Dedifferentiated amniotic fluid mesenchymal stem cell (primary cell): ENCODE measurements at regions not wholly inside any gene's neighbourhood (a gene's known extent, or its start where the extent isn't known, plus 50 kb on each side); places are given as distances from the start of the nearest gene placed in this dataset.

ENCODE experiments used
- DNase-seq: peaks from one replicate; pipeline ENCODE4 v3.0.0-alpha.2; 2016; ENCODE audit errors: extremely low spot score

DNA sequence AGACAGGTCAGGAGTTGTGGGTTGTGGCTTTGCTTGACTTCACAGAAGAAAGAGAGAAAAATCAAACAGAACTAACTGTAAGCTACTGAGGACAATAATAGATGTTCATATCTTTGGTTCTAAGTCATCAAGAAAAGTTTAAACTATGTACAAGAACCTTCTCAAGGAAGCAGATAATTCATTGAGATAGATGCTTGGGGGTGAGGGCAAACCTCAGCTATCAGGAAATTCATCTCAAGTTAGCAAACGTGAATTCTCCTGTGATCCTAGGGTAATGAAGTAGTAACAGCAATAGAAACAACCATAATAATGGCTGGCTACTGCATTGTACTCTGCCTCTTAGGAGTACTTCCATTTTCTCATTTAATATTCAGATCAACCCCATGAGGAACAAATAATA lies 506.2 kb downstream of the PLPP3 start:
- DNase-seq: no peak

DNA sequence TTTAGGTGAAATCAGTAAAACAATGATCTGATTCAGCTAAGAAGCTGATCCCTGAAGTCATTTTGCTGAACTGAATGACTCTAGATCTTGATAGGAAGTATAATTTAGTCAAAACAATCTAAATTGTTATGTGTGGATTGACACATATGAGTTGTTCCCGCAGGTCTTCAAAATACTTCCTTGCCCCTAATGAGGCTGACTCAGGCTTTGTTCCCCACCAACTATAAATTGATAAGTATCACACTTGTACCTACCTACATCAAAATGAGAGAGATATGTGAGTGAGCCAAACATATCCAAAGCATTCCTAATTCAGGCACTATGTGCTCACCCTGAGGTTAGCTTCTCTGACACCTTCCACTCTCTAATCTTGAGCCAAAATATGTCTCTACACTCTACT lies 507.1 kb downstream of the PLPP3 start:
- no peak for DNase-seq

DNA sequence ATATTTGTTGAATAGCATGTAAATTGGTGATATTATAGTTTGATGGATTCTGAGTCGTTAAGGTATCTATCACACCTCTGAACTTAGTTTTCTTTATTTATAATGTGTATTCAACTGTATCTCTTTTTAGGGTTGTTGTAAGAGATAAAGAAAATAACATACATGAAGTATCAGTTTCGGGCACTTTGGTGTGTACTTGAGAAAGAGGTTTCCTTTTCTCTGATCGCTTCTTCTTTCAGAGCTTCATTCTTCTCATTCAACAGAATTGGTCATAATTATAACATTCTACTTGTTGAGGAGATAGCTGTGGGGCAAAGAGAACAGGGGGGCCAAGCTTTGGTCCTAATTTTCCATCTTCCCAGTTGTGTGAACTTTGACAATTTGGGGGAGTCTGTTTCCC lies 508.0 kb downstream of the PLPP3 start:
- no peak for DNase-seq

DNA sequence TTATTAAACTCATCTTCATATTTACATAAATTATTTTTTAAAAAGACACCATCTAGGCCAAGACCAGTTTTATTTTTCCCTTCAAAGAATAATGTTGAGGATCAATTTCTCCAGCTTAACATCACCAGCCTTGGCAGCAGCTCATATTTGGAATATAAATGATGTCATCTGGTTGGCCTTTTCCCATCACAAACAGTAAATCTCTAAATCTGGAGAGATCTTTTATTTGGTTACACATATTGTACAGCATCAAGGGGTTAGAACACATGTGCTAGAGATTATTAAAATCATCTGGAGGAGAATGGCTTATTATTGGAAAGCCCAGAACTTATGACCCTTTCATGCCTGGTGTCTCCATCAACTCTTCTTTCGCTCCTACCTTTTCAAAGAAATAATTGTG lies 508.8 kb downstream of the PLPP3 start:
- peak; percentile 75 for DNase-seq

DNA sequence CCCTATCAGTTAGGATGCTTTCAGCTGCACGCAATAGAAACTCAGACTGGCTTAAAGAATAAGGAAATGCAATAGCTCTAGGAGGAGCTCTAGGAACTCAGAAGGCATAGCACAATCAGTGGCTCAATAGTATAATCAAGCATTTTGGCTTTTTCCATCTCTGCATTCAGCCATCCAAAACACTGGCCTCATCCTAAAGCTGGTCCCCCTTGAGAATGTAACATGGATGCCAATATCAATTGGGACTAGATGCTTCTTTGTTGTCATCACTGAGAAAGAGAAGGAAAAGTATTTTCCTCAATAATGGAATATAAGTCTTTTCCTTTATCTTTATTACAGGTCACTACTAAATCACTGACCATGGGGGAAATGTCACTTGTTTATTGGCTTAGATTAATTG lies 509.5 kb downstream of the PLPP3 start:
- no peak for DNase-seq

DNA sequence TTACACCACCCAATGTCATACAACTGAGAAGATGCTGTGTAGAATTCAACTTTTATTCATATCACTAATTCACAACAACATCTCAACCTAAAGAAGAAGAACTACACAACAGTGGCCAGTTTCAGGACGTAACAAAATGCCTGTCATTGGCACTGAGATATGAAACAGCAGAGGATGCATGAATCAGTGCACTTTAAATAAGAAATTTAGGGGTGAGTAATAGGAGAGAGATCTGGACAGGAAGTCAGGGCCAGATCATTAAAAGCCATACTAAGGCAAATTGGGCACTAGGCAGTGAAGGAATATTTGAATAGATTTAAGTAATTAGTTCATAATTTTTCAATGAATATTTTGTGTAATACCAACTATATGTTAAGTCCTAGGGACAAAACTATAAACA lies 510.5 kb downstream of the PLPP3 start:
- no peak for DNase-seq

DNA sequence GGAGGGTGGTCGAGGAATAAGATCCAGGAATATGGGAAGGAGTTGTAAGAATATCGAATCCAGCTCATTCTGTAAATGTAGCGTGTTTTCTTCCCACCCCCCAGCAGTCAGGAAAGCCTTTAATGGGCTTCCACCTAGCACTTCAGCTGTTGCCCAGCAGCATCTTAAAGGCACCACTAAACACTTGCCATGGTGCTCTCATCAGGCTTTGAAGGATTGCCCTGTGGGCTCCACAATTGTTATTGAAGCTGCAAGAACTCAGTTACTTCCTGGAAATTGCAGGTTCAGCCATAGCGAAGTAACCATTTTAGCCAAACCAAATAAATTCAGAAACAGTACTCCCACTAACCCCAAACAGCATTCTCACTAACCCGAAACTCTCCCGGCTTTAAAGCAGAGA lies 511.2 kb downstream of the PLPP3 start:
- no peak for DNase-seq

DNA sequence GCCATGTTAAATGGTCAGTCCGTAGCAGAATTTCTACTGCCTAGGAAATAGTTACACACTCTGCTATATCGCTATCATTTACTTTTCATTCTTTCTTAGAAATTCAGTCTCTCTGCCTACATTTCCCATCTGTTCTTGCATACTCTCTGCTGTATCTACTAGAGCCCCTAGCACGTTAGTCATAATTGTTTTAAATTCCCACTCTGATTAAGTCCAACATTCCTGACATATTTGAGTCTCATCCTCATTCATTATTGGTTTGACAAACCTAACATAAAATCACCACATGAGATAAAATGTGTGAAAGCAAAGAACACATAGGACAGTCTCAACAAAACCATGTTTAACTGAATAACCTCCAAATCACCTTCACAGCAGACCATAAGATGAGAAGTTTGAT lies 513.6 kb downstream of the PLPP3 start:
- no peak for DNase-seq

DNA sequence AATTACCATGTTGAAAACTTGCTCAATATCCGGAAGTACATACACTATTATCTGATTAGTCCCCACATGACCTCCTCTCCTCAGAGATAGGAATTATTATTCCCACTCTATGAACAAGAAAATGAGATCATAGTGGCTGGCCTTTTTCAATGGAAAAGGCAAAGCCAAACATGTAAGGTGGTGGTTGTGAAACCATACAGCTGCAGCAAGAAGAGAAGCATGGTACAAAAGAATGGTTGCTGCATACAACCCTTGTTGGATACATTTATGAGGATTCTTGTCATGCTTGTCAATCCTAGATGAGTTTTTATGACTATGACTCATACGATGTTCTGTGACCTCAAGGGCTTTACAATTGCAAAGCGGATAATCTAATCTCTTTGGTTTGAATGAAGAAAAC lies 514.7 kb downstream of the PLPP3 start:
- no peak for DNase-seq

DNA sequence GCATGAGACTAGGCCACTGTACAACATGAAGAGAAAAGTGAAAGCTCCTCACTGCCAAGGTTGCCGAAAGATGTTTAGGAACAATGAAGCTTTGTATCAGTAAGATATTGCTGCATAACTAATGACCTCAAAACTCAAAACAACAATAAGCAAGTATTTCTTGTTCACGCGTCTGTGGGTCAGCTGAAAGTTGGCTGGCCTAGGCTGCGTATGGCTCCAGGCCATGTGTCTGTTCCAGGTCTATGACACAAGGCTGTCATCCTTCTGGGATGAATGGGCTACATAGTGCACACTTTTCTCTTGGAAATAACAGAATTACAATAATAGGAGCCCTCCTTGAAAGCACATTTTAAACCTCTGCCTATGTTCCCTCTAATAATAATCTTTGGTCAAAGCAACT lies 515.9 kb downstream of the PLPP3 start:
- no peak for DNase-seq

DNA sequence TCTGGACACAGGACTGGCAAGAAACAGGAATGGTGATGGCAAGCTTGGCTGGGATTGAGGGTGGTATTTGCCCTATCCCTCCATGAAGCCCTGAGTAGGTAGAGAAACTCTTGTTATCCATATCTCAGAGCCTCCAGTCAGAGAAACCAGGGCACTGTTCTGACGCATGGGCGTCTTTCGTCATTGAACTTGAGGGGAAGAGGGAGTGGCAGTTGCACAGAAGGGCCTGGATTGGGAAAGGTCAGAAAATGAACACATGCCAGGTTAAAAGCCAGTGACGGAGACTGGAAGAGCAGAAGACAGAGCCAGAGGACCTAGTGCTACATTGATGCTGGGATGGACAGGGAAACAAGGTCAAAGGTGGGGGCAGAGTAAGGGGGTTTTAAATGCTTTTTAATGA lies 516.7 kb downstream of the PLPP3 start:
- DNase-seq: no peak

DNA sequence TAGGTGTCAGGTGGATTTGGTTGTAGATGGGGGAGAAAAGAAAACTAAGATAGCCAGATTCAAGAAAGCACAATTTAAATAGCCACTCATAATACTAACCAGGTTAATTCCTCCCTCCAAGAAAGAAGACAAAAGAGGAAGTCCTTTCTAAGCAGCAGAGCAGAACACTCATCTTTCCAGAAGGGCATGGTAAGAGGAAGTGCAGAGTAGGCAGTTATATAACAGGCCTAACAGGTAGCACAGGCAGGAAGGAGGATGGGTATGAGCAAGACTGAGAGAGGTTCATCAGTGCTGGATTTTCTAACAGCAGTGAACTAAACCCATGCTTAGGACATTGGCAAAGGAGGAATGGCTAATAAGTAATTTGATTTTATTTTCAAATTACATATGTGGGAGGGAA lies 517.5 kb downstream of the PLPP3 start:
- no peak for DNase-seq

DNA sequence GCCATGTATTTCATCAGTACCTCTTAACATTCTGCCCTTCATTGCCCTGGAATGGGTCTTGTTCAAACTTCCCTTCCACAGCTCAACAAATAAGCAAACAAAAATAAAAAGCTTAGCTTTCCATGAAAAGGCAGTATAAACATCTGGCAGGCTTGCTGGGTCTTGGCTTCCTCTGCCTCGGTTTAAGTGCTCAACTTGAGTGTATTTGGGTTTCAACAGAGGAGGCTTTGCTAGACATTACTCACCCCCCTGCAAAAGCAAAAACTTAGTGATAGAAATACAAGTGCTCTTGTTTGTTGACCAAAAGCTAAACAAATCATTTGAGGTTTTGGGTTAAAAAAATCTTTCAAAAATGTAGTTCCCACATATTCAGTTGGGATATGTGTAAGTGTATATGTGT lies 518.5 kb downstream of the PLPP3 start:
- DNase-seq: peak; percentile 47

DNA sequence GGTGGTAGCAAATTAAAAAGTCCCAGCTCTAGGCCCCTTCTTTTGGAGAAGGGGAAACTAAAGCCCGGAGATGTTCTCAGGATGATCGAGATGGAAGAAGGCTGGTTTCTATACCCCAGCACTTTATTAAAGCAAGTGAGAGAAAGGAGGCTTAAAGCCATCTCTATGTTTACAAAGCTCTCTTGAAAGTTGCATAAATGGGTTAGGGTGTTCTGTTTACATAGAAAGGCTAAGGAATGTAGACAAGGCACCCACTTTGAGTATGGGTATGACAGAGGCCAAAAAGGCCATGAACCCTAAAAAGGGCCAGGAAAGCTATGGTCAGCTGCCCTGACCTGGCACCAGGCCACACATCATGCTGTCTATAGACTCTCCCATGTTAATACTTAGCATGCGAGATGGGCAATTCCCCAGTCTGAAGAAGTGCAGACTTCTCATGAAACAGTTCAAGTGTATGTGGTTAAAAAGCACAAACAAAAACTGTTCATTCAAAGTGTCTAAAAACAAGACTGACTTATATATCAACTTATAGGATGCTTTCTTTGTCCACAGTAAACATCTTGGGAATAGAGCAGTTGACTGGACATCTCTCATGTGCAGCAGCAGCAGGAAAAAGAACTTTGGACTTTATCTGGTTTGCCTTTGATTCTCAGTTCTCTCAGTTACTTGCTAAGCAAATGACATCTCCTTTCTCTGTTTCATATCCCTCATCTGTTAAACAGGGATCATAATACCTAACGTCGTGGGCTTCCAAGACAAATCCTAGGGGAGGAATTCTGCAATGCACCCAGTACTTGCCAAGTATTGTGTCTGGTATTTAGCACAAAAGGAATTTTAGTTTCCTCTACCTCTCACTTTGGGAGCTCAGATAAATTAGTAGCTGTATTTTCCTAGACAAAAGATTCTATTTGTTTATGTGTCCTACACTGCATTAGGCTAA lies 521.6 kb downstream of the PLPP3 start:
- no peak for DNase-seq

DNA sequence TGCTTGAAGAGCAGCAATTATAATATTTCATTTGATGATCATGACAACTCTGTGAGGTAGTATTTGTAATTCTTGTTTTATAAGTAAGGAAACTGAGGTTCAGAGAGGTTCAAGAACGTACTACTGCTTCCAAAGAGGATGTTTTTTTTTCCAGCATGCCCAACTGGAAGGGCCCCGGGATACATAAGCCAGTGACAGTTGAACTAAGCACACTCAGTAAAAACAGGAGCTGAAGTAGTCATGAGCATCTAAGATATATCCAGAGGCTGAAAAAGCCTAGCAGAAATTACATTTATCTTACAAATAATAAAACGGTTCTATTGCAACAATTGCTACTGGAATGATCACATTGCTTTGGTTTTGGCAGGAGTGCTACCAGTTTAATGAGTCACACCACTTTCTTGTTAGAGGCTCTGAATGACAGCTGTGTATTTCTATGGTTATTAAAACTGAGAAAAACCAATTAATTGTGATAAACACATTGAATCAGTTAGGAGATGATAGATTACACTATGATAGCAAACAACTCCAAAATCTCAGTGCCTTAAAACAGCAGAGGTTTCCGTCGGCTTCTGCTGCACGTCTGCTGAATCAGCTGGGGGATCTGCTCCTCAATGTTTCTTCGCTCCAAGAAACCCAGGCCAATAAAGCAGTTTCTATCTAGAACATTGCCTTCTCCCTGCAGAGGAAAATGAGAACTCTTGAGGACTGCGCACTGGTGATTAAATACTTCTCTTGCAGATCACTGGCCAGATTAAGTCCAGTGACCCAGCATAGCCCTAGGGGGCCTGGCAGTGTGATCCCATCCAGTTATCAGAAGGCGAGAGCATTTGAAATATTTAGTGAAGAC lies 522.7 kb downstream of the PLPP3 start:
- no peak for DNase-seq

DNA sequence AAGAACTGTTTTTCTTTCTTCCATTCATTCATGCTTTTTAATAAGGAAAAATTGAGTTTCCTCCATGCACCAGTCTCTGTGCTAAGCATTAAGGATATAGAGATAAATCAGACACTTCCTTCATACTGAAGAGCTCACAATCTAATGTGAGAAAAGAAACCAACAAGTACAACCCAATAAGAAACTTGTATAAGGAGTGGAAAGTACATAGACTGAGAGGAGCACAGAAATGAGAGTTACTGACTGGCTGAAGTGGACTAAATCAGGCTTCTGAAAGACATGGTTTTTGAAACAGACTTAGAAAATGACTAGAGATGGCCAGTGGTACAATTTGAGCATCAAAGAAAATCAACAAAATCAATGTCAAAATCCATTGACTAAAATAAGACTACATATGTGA lies 524.4 kb downstream of the PLPP3 start:
- no peak for DNase-seq

DNA sequence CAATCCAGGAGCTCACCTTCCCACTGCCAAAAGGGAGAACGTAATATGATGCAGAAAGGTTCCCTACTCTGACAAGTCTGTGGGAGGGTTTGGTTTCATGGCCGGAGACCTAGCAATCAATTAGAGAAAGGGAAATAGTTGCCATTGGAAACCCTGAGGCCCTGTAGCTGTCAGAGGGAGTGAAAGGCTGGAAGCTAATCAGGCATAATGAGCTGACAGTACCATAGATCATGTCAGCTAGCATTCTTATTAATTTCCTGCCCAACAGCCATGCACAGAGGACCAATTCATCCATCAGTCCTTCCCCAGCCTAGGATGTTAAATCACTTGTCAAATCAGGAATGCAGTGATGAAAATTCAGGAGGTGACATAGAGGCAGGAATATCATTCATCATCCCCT lies 527.3 kb downstream of the PLPP3 start:
- no peak for DNase-seq

DNA sequence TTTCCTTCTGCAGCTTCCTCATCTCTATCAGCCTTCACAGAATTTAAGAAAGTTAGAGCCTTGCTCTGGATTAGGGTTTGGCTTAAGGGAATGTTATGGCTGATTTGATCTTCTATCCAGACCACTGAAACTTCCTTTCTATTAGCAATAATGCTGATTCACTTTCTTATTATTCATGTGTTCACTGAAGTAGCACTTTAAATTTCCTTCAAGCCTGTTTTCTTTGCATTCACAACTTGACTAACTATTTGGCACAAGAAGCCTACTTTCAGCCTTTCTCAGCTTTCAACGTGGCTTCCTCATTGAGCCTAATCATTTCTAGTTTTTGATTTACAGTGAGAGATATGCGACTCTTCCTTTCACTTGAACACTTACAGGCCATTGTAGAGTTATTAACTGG lies 528.5 kb downstream of the PLPP3 start:
- DNase-seq: no peak

DNA sequence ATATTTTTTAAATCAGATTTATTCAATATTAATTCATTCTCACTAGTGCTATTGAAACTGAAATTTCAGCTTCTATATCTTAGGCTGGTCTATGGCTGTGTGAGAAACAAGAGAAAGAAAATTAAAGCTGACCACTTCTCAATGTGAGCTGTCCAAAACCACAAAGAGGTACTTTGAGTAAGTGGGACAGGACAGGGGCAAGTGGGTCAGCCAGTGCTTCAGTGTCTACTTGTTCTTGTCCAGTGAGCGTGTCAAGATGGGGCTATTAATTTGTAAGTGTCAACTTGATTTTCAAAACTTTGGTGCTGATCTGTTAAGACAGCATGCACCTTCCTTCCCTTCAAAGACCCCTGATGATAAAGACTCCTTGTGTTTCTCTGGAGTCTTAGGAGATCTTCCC lies 533.9 kb downstream of the PLPP3 start:
- DNase-seq: no peak

DNA sequence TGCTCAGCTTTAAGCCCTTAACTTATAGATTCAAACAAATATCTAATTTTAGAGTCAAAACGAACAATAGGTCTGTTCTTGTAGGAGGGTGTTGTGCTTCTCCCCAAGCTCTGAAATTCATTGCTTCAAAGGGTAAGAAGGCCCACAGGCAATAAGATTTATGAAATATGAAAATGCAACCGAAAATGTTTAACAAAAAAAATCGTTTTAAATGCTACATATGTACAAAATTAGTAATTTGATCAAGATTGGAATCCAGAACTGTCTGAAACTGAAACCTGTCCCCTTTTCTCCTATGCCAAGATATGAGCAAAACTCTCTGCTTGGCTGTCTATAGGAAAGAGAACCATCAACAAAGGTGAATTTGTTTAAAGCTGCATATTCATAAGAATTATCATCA lies 534.3 kb downstream of the PLPP3 start:
- no peak for DNase-seq

DNA sequence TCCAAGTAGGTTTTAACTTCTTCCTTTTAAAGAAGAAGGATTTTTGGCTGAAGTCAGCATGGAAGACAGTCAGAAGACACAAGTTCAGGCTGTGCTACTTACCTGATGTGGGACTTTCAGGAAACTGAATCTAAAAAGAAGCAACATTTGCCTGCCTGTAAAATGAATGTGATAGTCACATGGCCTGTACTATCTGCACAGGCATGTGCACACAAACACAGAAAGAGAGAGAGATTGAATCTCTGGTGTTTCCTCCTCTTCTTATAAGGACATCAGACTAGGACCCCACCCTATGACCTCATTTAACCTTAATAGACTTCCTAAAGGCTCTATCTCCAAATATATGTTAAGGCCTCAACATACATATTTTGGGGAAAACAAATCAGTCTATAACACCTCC lies 542.9 kb downstream of the PLPP3 start:
- no peak for DNase-seq

DNA sequence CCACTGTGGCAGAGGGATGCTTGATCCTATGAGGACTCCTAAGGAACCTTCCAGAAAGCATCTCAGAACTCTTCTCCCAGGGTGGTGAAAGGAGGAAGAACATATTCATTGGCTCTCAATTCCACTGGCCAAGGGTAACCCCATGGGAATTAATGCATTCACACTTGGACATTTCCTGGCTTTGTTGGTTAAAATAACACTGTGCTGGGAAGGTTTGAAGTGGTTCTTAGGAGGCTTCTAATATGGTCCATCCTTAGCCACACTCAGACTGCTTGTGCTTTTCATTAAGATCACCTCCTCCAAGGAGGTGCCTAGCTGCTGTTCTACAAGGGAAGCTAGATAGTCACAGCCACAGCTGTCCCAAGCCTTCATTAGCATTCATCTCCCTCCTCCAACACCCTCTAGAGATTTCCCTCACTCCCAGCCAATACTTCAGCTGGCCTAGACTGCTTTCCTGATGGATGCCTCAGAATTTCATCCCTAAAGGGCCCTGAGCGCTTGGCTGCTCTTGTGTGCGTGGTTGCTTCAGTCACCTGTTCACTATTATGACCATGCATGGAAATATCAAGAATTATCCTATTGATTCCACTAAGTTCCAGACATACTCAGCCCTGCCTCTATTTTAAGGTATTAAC lies 544.4 kb downstream of the PLPP3 start:
- no peak for DNase-seq

DNA sequence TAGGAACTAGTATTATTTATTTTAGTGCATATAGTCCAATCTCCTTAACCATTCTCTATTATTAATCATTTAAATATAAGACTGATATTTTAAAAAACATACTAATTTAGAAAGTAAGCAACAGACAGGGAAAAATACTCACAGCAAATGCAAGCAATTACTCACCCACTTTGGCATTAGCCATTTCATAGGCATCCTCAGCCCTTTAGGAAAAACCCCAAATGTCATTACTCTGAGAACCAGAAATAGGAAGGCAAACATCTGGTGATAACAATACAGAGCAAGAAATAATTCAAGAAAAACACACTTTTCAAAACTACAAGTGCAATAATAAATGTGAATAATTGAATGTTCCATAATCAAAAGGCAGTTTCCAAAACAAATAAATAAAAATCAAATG lies 545.1 kb downstream of the PLPP3 start:
- peak; percentile 77 for DNase-seq
